SU-DHL-6 (cell line): ENCODE measurements at regions not wholly inside any gene's neighbourhood (a gene's known extent, or its start where the extent isn't known, plus 50 kb on each side); places are given as distances from the start of the nearest gene placed in this dataset.

Source experiments
- H2AFZ ChIP-seq: fragments of 200-600 bp; sonication (generic); 2 replicates; pipeline ENCODE4 v1.6.1; 2014; ENCODE audit warnings: low read depth, mild to moderate bottlenecking, moderate library complexity, mixed read lengths, antibody characterized with exemption, low read length; ENCODE audit not compliant: severe bottlenecking
- H3F3A ChIP-seq: fragments of 200-600 bp; shearing (Covaris generic); 2 replicates; pipeline ENCODE4 v1.6.0; 2016; ENCODE audit warnings: antibody characterized with exemption, mild to moderate bottlenecking; ENCODE audit not compliant: insufficient read depth
- H3K27ac ChIP-seq: fragments of 200-600 bp; sonication (generic); 2 replicates; pipeline ENCODE4 v1.5.1; 2016; ENCODE audit warnings: low read depth, mild to moderate bottlenecking, low read length, moderate library complexity, mixed read lengths
- H3K27me3 ChIP-seq: fragments of 200-600 bp; sonication (generic), shearing (Covaris generic); 2 replicates; pipeline ENCODE4 v1.6.0; 2014; ENCODE audit warnings: mild to moderate bottlenecking, low read length
- H3K36me3 ChIP-seq: fragments of 200-600 bp; sonication (generic); 2 replicates; pipeline ENCODE4 v1.6.1; 2014; ENCODE audit warnings: mild to moderate bottlenecking, low read length, mixed read lengths
- H3K4me2 ChIP-seq: fragments of 300-600, 200-600 bp; shearing (Covaris generic), sonication (generic); 2 replicates; pipeline ENCODE4 v1.6.0; 2014; ENCODE audit warnings: low read length, low read depth, mild to moderate bottlenecking; ENCODE audit not compliant: poor library complexity, severe bottlenecking
- H3K4me3 ChIP-seq: fragments of 200-600 bp; sonication (generic); 2 replicates; pipeline ENCODE4 v1.5.1; 2014; ENCODE audit warnings: antibody characterized with exemption, low read length, mild to moderate bottlenecking, mixed read lengths; ENCODE audit not compliant: insufficient read depth, poor library complexity, severe bottlenecking
- H3K79me2 ChIP-seq: fragments of 200-600 bp; sonication (generic); 2 replicates; pipeline ENCODE4 v1.6.1; 2014; ENCODE audit warnings: mild to moderate bottlenecking, low read length, moderate library complexity; ENCODE audit not compliant: insufficient read depth
- H3K9ac ChIP-seq: fragments of 200-600 bp; sonication (generic); 2 replicates; pipeline ENCODE4 v1.7.0; 2014; ENCODE audit warnings: mild to moderate bottlenecking, low read length
- H3K9me2 ChIP-seq: fragments of 200-600 bp; sonication (generic); replicated peaks from 2 replicates; pipeline ENCODE4 v1.6.1; 2014; ENCODE audit warnings: low read length; ENCODE audit not compliant: insufficient read depth
- H3K9me3 ChIP-seq: fragments of 200-600 bp; sonication (generic); 2 replicates; pipeline ENCODE4 v1.6.1; 2014; ENCODE audit warnings: low read length, mixed read lengths; ENCODE audit not compliant: insufficient read depth
- H4K20me1 ChIP-seq: fragments of 200-600 bp; sonication (generic); 2 replicates; pipeline ENCODE4 v1.6.1; 2014; ENCODE audit warnings: low read depth, mild to moderate bottlenecking, antibody characterized with exemption, low read length, moderate library complexity, mixed read lengths
- EZH2phosphoT487 ChIP-seq: fragments of 200-600 bp; sonication (generic), shearing (Covaris generic); conservative IDR thresholded peaks from 2 replicates; pipeline ENCODE4 v1.6.1; 2018; ENCODE audit warnings: mild to moderate bottlenecking, antibody characterized with exemption, low read length, moderate library complexity, mixed read lengths
- TF ChIP-seq, protein P1 (sequence below): fragments of 200-600 bp; sonication (generic); IDR thresholded peaks from one replicate; pipeline ENCODE4 v1.5.1; 2017; ENCODE audit warnings: antibody characterized with exemption, mild to moderate bottlenecking, low read length, moderate library complexity; ENCODE audit not compliant: insufficient read depth, poor library complexity, severe bottlenecking

GRCh38 chr5:29867155-29867554 lies 1326.3 kb upstream of the CDH6 start:
- H3K4me2 ChIP-seq = no peak overlapping the region
- TF ChIP-seq EZH2phosphoT487 = no peak
- TF ChIP-seq, protein P1, sequence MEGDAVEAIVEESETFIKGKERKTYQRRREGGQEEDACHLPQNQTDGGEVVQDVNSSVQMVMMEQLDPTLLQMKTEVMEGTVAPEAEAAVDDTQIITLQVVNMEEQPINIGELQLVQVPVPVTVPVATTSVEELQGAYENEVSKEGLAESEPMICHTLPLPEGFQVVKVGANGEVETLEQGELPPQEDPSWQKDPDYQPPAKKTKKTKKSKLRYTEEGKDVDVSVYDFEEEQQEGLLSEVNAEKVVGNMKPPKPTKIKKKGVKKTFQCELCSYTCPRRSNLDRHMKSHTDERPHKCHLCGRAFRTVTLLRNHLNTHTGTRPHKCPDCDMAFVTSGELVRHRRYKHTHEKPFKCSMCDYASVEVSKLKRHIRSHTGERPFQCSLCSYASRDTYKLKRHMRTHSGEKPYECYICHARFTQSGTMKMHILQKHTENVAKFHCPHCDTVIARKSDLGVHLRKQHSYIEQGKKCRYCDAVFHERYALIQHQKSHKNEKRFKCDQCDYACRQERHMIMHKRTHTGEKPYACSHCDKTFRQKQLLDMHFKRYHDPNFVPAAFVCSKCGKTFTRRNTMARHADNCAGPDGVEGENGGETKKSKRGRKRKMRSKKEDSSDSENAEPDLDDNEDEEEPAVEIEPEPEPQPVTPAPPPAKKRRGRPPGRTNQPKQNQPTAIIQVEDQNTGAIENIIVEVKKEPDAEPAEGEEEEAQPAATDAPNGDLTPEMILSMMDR = no peak
- no peak overlapping the region for H2AFZ ChIP-seq
- no peaks in the 10 kb centered on the region for H3K9me3 ChIP-seq
- no peaks in the 10 kb centered on the region for H3F3A ChIP-seq
- H3K4me3 ChIP-seq = no peak overlapping the region
- no peaks in the 10 kb centered on the region for H3K27me3 ChIP-seq
- H4K20me1 ChIP-seq = no peaks in the 10 kb centered on the region
- no peaks in the 10 kb centered on the region for H3K9me2 ChIP-seq
- no peak overlapping the region for H3K27ac ChIP-seq
- no peaks in the 10 kb centered on the region for H3K79me2 ChIP-seq
- H3K36me3 ChIP-seq = no peaks in the 10 kb centered on the region
- no peak overlapping the region for H3K9ac ChIP-seq

DNA sequence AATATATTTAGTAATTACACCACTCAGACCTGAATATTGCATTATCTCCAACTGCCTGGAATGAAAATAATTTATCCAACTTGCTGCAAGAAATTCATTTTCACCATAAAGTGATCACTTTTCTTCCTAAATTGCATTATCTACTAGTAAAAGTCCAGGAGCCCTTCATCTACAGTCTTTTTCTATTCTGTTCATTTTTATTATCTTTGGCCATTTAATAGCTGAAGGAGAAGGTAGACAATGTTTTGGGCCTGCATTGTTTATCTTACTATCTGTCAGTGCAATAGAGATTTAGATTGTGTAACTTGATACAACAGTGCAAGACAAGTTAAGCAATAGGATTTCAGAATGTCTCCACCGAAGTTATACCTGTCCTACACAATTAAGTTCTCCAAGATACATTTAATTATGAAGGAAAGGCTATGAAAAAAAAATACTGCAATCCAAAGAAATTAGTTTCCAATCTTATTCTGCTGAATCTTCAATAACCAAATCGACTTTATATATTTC lies 1339.7 kb upstream of the CDH6 start:
- Histone ChIP-seq H3K9me3 (no peaks in the 10 kb centered on the region), H3K4me3 (no peak overlapping the region), H3K36me3 (no peaks in the 10 kb centered on the region), H3K27me3 (no peaks in the 10 kb centered on the region), H2AFZ (no peak overlapping the region), H3K27ac (no peak overlapping the region), H3K9ac (no peak overlapping the region), H3K4me2 (no peak overlapping the region), H4K20me1 (no peaks in the 10 kb centered on the region), H3K79me2 (no peaks in the 10 kb centered on the region), H3K9me2 (no peaks in the 10 kb centered on the region), H3F3A (no peaks in the 10 kb centered on the region)
- no peak for TF ChIP-seq EZH2phosphoT487
- TF ChIP-seq, protein P1 = no peak

GRCh38 chr5:29852329-29852728 lies 1341.2 kb upstream of the CDH6 start:
- H2AFZ ChIP-seq = no peak overlapping the region
- TF ChIP-seq, protein P1 = no peak
- no peak for TF ChIP-seq EZH2phosphoT487
- no peaks in the 10 kb centered on the region for H3F3A ChIP-seq
- no peaks in the 10 kb centered on the region for H4K20me1 ChIP-seq
- no peaks in the 10 kb centered on the region for H3K9me2 ChIP-seq
- no peak overlapping the region for H3K9ac ChIP-seq
- no peak overlapping the region for H3K4me3 ChIP-seq
- H3K9me3 ChIP-seq = no peaks in the 10 kb centered on the region
- no peak overlapping the region for H3K27ac ChIP-seq
- H3K4me2 ChIP-seq = no peak overlapping the region
- H3K36me3 ChIP-seq = no peaks in the 10 kb centered on the region
- no peaks in the 10 kb centered on the region for H3K79me2 ChIP-seq
- H3K27me3 ChIP-seq = no peaks in the 10 kb centered on the region

DNA sequence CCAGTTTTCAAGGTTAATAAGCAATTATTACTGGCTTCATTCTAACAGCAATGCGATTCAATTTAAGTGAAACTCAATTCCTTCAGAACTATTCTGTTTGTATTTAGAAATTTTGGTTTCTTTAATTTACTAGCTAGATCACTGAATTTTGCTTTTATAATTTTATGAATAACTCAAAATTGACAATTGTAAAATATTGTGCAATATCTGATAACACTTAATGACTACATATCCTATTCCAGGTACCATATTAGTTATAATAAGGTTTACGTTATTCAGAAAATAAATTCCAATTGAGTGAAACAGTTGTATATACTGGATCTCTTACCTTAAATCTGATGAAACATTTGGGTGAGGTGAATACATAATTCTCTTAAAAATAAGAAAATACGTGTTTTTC lies 1348.3 kb upstream of the CDH6 start:
- Histone ChIP-seq H4K20me1 (no peaks in the 10 kb centered on the region), H3K9me2 (no peaks in the 10 kb centered on the region), H3K4me3 (no peak overlapping the region), H3K36me3 (no peaks in the 10 kb centered on the region), H2AFZ (no peak overlapping the region), H3K4me2 (no peak overlapping the region), H3K27me3 (no peaks in the 10 kb centered on the region), H3K9me3 (no peaks in the 10 kb centered on the region), H3K27ac (no peak overlapping the region), H3K9ac (no peak overlapping the region), H3F3A (no peaks in the 10 kb centered on the region), H3K79me2 (no peaks in the 10 kb centered on the region)
- TF ChIP-seq EZH2phosphoT487 = no peak
- TF ChIP-seq, protein P1 = no peak
